ENCODE measurements at regions not wholly inside any gene's neighbourhood (a gene's known extent, or its start where the extent isn't known, plus 50 kb on each side); places are given as distances from the start of the nearest gene placed in this dataset.
"Not testable (repeated sequence)": the region's sequence is repeated elsewhere in the genome, so short reads cannot be mapped to it uniquely, and the experiment has no call there.

DNA sequence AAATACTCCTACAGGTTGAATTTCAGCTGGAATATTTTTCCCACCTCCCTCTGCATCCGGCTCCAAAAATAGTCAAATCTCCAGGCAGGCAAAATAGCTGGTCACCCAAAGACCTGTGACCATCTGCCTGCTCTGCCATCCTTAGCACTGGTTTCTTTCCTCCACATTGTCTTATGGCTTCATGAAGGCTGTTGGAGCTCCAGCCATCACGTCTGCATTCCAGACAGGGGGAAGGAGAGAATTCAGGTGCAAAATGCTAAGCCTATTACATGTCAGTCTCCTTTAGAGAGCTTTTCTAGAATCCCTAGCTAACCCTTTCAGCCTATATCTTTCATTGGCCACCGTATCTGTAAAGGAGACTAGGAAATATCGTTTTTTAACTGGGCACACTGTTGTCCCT lies 367.7 kb downstream of the BCL2L11 start:
- TF ChIP-seq CTCF (IDR thresholded peaks at IDR 0.05; ENCODE audit: low read depth, low read length); EZH2phosphoT487 (IDR thresholded peaks at IDR 0.05; ENCODE audit: low read depth): not testable (repeated sequence)

Data from OCI-LY3 (cell line).